PC-3 (cell line): ENCODE measurements at regions not wholly inside any gene's neighbourhood (a gene's known extent, or its start where the extent isn't known, plus 50 kb on each side); places are given as distances from the start of the nearest gene placed in this dataset.
"Not testable (repeated sequence)": the region's sequence is repeated elsewhere in the genome, so short reads cannot be mapped to it uniquely, and the experiment has no call there.

Experiments used
- ATAC-seq: fragments of 200-7000 bp; cut with Tn5 transposase; 2 replicates; pipeline ENCODE4 v1.9.1; 2020; ENCODE audit warnings: mild to moderate bottlenecking, moderate library complexity
- BruUV-seq: library from RNA; stranded (reverse); fragments of 400-500 nt; replicated peaks from 2 replicates; lab custom pipeline; 2021; lab: Mats Ljungman, UMichigan
- CTCF ChIA-PET: fragments of 300-600 bp; sonication (Branson Sonifier 250); formaldehyde crosslinking; loops from one replicate; lab custom pipeline; 2022; ENCODE audit warnings: antibody characterized with exemption; lab: Charles Lee
- POLR2A ChIA-PET: fragments of 300-600 bp; sonication (Branson Sonifier 250); formaldehyde crosslinking; loops from one replicate; lab custom pipeline; 2022; ENCODE audit warnings: antibody characterized with exemption; ENCODE audit not compliant: unreplicated experiment; lab: Charles Lee
- DNase-seq: peaks from one replicate; pipeline ENCODE4 v3.0.0-alpha.2; 2015
- H2AFZ ChIP-seq: fragments of 300-600 bp; sonication (generic); 2 replicates; pipeline ENCODE4 v1.6.0; 2016; ENCODE audit warnings: antibody characterized with exemption, low read length
- H3F3A ChIP-seq: fragments of 300-600 bp; sonication (generic); one replicate; pipeline ENCODE4 v1.6.0; 2017; ENCODE audit warnings: antibody characterized with exemption, low read length, control low read depth, mild to moderate bottlenecking; ENCODE audit not compliant: unreplicated experiment
- H3K27ac ChIP-seq: fragments of 300-600 bp; sonication (generic); 2 replicates; pipeline ENCODE4 v1.5.1; 2016; ENCODE audit warnings: mild to moderate bottlenecking, low read length
- H3K27me3 ChIP-seq: fragments of 300-600 bp; sonication (generic); 2 replicates; pipeline ENCODE4 v1.6.1; 2016; ENCODE audit warnings: low read length, mixed read lengths
- H3K36me3 ChIP-seq: fragments of 300-600 bp; sonication (generic); 2 replicates; pipeline ENCODE4 v1.6.1; 2016; ENCODE audit warnings: low read depth, mixed run types, low read length, mixed read lengths
- H3K4me1 ChIP-seq: fragments of 300-600 bp; sonication (generic); 2 replicates; pipeline ENCODE4 v1.5.1; 2016; ENCODE audit warnings: low read length; ENCODE audit not compliant: insufficient read depth
- H3K4me2 ChIP-seq: fragments of 300-600 bp; sonication (generic); 2 replicates; pipeline ENCODE4 v1.6.0; 2016; ENCODE audit warnings: low read length
- H3K4me3 ChIP-seq: fragments of 300-600 bp; sonication (generic); 2 replicates; pipeline ENCODE4 v1.5.1; 2016; ENCODE audit warnings: mild to moderate bottlenecking, low read length, mixed read lengths
- H3K79me2 ChIP-seq: fragments of 300-600 bp; sonication (generic); 2 replicates; pipeline ENCODE4 v1.6.1; 2017; ENCODE audit warnings: low read length, mixed read lengths
- H3K9ac ChIP-seq: fragments of 300-600 bp; sonication (generic); 2 replicates; pipeline ENCODE4 v1.6.0; 2016; ENCODE audit warnings: mild to moderate bottlenecking, low read length
- H3K9me2 ChIP-seq: fragments of 300-600 bp; sonication (generic); replicated peaks from 2 replicates; pipeline ENCODE4 v1.6.1; 2016; ENCODE audit warnings: mixed run types, low read length, mixed read lengths
- H3K9me3 ChIP-seq: fragments of 300-600 bp; sonication (generic); 2 replicates; pipeline ENCODE4 v1.6.1; 2016; ENCODE audit warnings: low read length, mixed read lengths
- H4K20me1 ChIP-seq: fragments of 300-600 bp; sonication (generic); 2 replicates; pipeline ENCODE4 v1.6.1; 2016; ENCODE audit warnings: low read length, mixed read lengths
- EZH2 ChIP-seq: fragments of 300-600 bp; sonication (generic); IDR thresholded peaks from one replicate; pipeline ENCODE4 v1.6.1; 2017; ENCODE audit warnings: antibody characterized with exemption, mild to moderate bottlenecking, low read length; ENCODE audit not compliant: unreplicated experiment
- EZH2phosphoT487 ChIP-seq: fragments of 300-600 bp; sonication (generic); IDR thresholded peaks from 2 replicates; pipeline ENCODE4 v1.6.1; 2018; ENCODE audit warnings: mild to moderate bottlenecking, antibody characterized with exemption, low read length, borderline replicate concordance
- intact Hi-C: fragments of 100-400 bp; cut with micrococcal nuclease; formaldehyde crosslinking; loops from 2 replicates; pipeline ENCODE4 v1.9.0; 2023
- TF ChIP-seq, protein P1 (sequence below): fragments of 300-600 bp; sonication (generic); conservative IDR thresholded peaks from 2 replicates; pipeline ENCODE4 v1.5.1; 2017; ENCODE audit warnings: antibody characterized with exemption, low read depth, mild to moderate bottlenecking, low read length

DNA sequence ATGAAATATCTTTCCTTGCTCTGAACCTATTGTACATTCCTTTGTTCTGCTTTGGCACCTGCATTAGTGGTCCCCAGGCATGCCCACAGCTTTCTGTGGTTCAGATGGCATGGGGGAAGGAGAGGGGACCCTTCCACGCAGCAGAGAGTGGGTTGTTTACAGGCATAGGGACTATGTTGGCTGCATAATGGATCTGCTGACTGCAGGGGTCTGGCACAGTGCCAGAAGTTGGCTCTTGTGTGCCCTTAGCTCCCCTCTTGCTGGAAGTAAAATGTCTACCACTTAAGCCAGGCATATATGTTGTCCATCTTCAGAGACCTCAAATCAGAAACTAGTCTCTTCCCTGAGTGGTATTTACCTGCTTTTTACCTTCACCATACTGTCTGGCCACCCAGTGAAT is 651.9 kb upstream of the PCDH7 start:
- Histone ChIP-seq H3F3A (no peaks in the 10 kb centered on the region), H3K9me3 (no peaks in the 10 kb centered on the region), H3K36me3 (no peaks in the 10 kb centered on the region), H3K79me2 (no peaks in the 10 kb centered on the region), H3K4me2 (no peak overlapping the region), H3K9ac (no peak overlapping the region), H3K9me2 (no peaks in the 10 kb centered on the region), H3K4me3 (no peak overlapping the region), H2AFZ (no peak overlapping the region), H3K27me3 (no peaks in the 10 kb centered on the region), H4K20me1 (no peaks in the 10 kb centered on the region), H3K27ac (no peak overlapping the region), H3K4me1 (no peaks in the 10 kb centered on the region)
- DNase-seq (no peak), ATAC-seq (no peak)
- CTCF ChIA-PET: no interaction called here
- intact Hi-C loops: no loop called here
- no TSS peak for BruUV-seq
- TF ChIP-seq EZH2 (no peak), EZH2phosphoT487 (no peak)
- TF ChIP-seq, protein P1, sequence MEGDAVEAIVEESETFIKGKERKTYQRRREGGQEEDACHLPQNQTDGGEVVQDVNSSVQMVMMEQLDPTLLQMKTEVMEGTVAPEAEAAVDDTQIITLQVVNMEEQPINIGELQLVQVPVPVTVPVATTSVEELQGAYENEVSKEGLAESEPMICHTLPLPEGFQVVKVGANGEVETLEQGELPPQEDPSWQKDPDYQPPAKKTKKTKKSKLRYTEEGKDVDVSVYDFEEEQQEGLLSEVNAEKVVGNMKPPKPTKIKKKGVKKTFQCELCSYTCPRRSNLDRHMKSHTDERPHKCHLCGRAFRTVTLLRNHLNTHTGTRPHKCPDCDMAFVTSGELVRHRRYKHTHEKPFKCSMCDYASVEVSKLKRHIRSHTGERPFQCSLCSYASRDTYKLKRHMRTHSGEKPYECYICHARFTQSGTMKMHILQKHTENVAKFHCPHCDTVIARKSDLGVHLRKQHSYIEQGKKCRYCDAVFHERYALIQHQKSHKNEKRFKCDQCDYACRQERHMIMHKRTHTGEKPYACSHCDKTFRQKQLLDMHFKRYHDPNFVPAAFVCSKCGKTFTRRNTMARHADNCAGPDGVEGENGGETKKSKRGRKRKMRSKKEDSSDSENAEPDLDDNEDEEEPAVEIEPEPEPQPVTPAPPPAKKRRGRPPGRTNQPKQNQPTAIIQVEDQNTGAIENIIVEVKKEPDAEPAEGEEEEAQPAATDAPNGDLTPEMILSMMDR: no peak
- POLR2A ChIA-PET: no interaction called here

DNA sequence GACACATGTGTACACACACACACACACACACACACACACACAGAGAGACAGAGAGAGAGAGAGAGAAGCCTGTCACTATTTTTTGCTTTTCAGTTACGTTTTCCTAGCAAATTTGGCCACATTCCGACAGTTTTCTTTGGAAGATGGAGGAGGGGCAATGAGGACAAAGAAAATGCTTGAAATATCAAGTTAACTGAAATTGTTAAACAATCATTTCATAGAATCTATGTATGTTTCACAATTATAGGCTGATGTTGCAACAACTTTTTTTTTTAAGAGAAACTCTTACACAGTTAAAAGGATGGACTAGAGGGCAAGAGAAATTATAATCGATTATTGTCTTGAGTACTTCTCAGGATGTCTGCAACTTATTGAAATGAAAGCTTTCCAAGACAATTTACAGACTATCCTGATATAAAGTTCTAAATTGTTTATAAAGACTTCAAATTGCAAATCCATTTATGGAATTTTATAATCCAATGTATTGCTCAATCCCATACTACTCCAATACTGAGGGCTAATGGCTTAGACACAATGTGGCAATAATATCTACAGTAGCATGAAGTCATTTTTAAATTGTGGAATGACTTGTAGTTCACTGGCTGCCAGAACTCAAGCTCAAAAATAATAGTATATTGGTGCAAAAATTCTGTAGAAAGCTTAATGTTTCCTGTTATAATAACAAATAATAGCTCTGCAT is 647.0 kb upstream of the PCDH7 start:
- Histone ChIP-seq H3K79me2 (no peaks in the 10 kb centered on the region), H3K4me3 (no peak overlapping the region), H3K9me3 (no peaks in the 10 kb centered on the region), H3K27ac (no peak overlapping the region), H3K27me3 (no peaks in the 10 kb centered on the region), H3K36me3 (no peaks in the 10 kb centered on the region), H3K9ac (no peak overlapping the region), H4K20me1 (no peaks in the 10 kb centered on the region), H2AFZ (no peak overlapping the region), H3K4me2 (no peak overlapping the region), H3K9me2 (no peaks in the 10 kb centered on the region), H3F3A (no peaks in the 10 kb centered on the region), H3K4me1 (no peaks in the 10 kb centered on the region)
- DNase-seq (no peak), ATAC-seq (no peak)
- ChIA-PET POLR2A (no interaction called here), CTCF (no interaction called here)
- no TSS peak for BruUV-seq
- TF ChIP-seq EZH2 (no peak), EZH2phosphoT487 (no peak)
- TF ChIP-seq, protein P1: no peak
- intact Hi-C loops: no loop called here

DNA sequence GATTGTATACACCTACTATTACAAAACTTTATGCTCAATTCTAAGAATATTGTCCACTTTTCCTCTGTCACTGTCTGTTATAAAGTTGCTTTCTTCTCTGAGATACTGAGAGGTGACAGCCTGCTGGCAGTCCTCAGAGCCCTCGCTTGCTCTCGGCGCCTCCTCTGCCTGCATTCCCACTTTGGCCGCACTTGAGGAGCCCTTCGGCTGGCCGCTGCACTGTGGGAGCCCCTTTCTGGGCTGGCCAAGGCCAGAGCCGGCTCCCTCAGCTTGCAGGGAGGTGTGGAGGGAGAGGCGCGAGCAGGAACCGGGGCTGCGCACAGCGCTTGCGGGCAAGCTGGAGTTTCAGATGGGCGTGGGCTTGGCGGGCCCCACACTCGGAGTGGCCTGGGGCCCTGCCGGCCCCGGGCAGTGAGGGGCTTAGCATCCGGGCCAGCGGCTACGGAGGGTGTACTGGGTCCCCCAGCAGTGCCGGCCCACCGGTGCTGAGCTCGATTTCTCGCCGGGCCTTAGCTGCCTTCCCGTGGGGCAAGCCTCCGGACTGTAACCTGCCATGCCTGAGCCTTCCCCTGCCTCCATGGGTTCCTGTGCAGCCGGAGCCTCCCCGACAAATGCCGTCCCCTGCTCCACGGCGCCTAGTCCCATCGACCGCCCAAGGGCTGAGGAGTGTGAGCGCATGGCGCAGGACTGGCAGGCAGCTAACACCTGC is 627.6 kb upstream of the PCDH7 start:
- H3K4me3 ChIP-seq, H3K4me1 ChIP-seq, DNase-seq, H3K36me3 ChIP-seq, H3F3A ChIP-seq, H4K20me1 ChIP-seq, H3K27ac ChIP-seq, POLR2A ChIA-PET, BruUV-seq, H3K9me2 ChIP-seq, H3K9ac ChIP-seq, intact Hi-C loops, H2AFZ ChIP-seq, H3K27me3 ChIP-seq, H3K4me2 ChIP-seq, H3K79me2 ChIP-seq, H3K9me3 ChIP-seq, CTCF ChIA-PET, ATAC-seq: not testable (repeated sequence)
